OCI-LY7 (cell line): ENCODE measurements at regions not wholly inside any gene's neighbourhood (a gene's known extent, or its start where the extent isn't known, plus 50 kb on each side); places are given as distances from the start of the nearest gene placed in this dataset.

Experiments used
- CTCF ChIP-seq: fragments of 200-600 bp; sonication (generic); conservative IDR thresholded peaks from 2 replicates; pipeline ENCODE4 v1.5.1; 2014; ENCODE audit warnings: mild to moderate bottlenecking, antibody characterized with exemption, low read length, moderate library complexity, mixed read lengths
- EZH2phosphoT487 ChIP-seq: fragments of 200-600 bp; sonication (generic); IDR thresholded peaks from 2 replicates; pipeline ENCODE4 v1.6.1; 2018; ENCODE audit warnings: low read depth, borderline replicate concordance, mild to moderate bottlenecking, mixed run types, antibody characterized with exemption, low read length, moderate library complexity, mixed read lengths

GRCh38 chr2:53114582-53114981 is 653.0 kb upstream of the CHAC2 start:
- TF ChIP-seq CTCF: no peak
- no peak for TF ChIP-seq EZH2phosphoT487
